ENCODE measurements at regions not wholly inside any gene's neighbourhood (a gene's known extent, or its start where the extent isn't known, plus 50 kb on each side); places are given as distances from the start of the nearest gene placed in this dataset.

DNA sequence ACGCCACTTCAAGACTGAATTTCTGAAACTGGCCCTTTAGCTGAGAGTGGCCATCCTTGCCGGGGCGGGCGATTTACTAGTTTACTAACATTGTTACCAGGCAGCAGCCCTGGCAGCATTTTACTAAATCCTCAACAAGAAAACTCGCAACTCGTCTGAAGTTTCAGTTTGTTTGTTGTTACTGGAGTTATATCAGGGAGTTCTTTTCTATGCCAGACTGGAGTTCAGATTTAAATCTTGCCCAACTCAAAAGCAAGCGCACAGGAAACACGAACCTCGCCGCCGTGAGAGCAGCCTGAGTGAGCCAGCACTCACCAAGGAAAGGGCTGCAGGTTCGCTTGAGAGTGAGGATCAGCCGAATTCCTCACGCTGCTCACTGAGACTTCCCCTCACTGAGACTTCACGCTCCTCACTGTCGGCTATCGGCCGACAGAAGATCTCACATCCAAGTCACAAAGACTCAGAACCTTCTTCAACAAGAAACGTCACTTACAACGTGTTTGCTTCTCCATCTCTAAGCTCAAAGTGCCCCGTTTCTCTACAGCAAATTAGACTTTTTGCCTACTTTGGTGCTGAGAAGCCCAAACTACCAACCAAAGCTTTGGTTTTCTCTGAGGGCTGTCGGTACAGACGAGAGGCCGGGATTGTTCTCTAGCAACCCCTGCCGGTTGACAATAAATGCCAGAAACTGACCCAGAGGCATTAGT is 78.9 kb downstream of the OLIG3 start:
- no peak overlapping the region for H3K27ac ChIP-seq
- H3K27me3 ChIP-seq = peaks cover 87% of the 10 kb centered on the region
- TF ChIP-seq, protein P1, sequence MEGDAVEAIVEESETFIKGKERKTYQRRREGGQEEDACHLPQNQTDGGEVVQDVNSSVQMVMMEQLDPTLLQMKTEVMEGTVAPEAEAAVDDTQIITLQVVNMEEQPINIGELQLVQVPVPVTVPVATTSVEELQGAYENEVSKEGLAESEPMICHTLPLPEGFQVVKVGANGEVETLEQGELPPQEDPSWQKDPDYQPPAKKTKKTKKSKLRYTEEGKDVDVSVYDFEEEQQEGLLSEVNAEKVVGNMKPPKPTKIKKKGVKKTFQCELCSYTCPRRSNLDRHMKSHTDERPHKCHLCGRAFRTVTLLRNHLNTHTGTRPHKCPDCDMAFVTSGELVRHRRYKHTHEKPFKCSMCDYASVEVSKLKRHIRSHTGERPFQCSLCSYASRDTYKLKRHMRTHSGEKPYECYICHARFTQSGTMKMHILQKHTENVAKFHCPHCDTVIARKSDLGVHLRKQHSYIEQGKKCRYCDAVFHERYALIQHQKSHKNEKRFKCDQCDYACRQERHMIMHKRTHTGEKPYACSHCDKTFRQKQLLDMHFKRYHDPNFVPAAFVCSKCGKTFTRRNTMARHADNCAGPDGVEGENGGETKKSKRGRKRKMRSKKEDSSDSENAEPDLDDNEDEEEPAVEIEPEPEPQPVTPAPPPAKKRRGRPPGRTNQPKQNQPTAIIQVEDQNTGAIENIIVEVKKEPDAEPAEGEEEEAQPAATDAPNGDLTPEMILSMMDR (IDR thresholded peaks at IDR 0.05) = no peak
- no peaks in the 10 kb centered on the region for H3K36me3 ChIP-seq
- no peak overlapping the region for H3K4me3 ChIP-seq (ENCODE audit: low read depth in 1 of 2, low read length in 1 of 2)
- H3K4me1 ChIP-seq (ENCODE audit: control insufficient read depth in 1 of 2, insufficient read depth in 1 of 2, low read depth in 1 of 2, low read length in 1 of 2) = peaks cover 3 to 10% of the 10 kb centered on the region in 2 experiments
- no peaks in the 10 kb centered on the region for H3K9me3 ChIP-seq

DNA sequence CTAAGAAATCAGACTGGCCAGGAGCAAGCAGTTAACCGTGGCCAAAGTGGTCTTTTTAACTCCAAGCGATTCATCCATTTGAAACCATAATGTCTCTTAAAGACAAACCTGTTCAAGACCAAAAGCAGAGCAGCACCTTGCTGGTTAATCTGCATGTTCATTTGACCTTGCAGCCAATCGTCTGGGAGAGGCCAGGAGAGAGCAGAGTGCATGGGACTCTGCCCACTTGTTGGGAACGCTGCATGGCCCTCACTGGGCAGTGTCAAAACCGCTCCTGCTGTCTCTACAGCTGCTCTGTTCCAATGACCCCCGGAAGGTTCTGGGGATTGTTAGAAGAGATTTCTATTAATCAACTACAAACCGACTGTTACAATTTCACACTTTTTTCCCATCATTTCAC is 79.6 kb downstream of the OLIG3 start:
- Histone ChIP-seq H3K4me1 (ENCODE audit: control insufficient read depth in 1 of 2, insufficient read depth in 1 of 2, low read depth in 1 of 2, low read length in 1 of 2) (peaks cover 3 to 10% of the 10 kb centered on the region in 2 experiments), H3K9me3 (no peaks in the 10 kb centered on the region), H3K4me3 (ENCODE audit: low read depth in 1 of 2, low read length in 1 of 2) (no peak overlapping the region), H3K27me3 (peaks cover 94% of the 10 kb centered on the region), H3K36me3 (no peaks in the 10 kb centered on the region), H3K27ac (no peak overlapping the region)
- TF ChIP-seq, protein P1 (IDR thresholded peaks at IDR 0.05) = no peak

DNA sequence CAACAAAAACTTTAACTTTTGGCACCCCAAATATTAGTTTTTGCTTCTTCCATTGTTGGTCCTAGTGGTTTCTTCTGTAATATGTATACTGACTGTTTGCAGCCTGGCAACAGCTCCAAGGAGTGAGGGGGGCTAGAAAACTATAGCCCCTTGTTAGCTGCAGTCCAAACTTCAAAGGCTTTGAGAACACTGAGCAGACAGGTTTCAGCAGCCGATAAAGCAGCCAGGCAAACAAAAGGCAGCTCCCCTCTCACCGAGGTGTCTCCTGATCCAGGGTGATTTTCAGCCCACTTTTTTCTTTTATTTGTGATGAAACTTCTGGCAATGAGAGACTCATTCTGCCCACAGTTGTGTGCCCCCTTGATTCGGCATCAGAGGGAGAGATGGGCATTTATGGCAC is 80.7 kb downstream of the OLIG3 start:
- TF ChIP-seq, protein P1 (IDR thresholded peaks at IDR 0.05) = no peak
- Histone ChIP-seq H3K27me3 (peaks cover 90% of the 10 kb centered on the region), H3K27ac (no peak overlapping the region), H3K4me3 (ENCODE audit: low read depth in 1 of 2, low read length in 1 of 2) (no peak overlapping the region), H3K4me1 (ENCODE audit: control insufficient read depth in 1 of 2, insufficient read depth in 1 of 2, low read depth in 1 of 2, low read length in 1 of 2) (peaks cover 3 to 6% of the 10 kb centered on the region in 2 experiments), H3K36me3 (no peaks in the 10 kb centered on the region), H3K9me3 (no peaks in the 10 kb centered on the region)

DNA sequence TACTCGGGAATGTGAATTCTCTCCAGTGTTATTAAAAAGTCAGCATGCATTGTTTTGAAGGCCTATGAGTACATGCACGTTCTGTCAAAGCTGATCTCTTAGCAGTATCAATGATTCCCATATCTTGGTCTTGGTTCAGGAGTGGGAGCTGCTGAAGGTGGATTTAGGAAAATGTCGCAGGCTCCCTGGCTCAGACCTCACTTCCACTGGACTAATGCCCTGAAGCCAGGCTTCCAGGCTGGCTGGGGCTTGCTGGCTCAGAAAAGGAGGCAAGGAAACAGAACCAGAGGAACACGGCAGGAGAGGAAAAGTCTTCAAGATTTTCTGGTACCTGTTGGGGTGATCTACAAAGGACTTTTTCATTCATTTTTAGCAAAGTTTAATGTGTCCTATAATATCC is 81.6 kb downstream of the OLIG3 start:
- peaks cover 81% of the 10 kb centered on the region for H3K27me3 ChIP-seq

DNA sequence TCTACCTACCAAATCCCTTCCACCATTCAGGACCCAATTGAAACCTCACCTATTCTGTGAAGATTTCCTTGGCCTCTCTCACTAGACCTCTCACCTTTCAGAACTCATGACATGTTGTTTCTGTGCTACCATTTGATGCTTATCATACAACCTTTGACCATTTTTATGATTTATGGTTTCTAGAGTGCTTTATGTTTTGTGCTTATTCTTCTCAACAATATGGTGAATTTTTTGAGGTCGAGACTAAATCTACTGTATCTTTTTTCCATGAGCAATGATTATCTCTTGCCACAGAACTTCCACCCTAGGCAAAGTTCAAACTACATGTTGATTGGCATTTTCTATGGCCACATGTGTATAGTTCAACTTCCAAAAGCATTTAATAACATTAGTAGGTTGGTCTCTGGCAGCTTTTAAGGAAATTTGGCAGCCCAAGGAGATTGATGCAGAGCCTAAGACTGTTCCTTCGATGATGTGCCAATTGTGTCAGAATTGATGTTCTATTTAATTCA is 84.9 kb downstream of the OLIG3 start:
- TF ChIP-seq, protein P1 (IDR thresholded peaks at IDR 0.05) = no peak
- no peak overlapping the region for H3K27ac ChIP-seq
- no peaks in the 10 kb centered on the region for H3K36me3 ChIP-seq
- no peak overlapping the region for H3K4me3 ChIP-seq (ENCODE audit: low read depth in 1 of 2, low read length in 1 of 2)
- H3K27me3 ChIP-seq = peaks cover 51% of the 10 kb centered on the region
- no peaks in the 10 kb centered on the region for H3K9me3 ChIP-seq
- no peaks in the 10 kb centered on the region for H3K4me1 ChIP-seq (ENCODE audit: control insufficient read depth in 1 of 2, insufficient read depth in 1 of 2, low read depth in 1 of 2, low read length in 1 of 2)

More for the DNA sequence above, 81.6 kb downstream of the OLIG3 start:
- Histone ChIP-seq H3K36me3 (no peaks in the 10 kb centered on the region), H3K4me3 (ENCODE audit: low read depth in 1 of 2, low read length in 1 of 2) (no peak overlapping the region), H3K9me3 (no peaks in the 10 kb centered on the region), H3K4me1 (ENCODE audit: control insufficient read depth in 1 of 2, insufficient read depth in 1 of 2, low read depth in 1 of 2, low read length in 1 of 2) (no peaks in the 10 kb centered on the region), H3K27ac (no peak overlapping the region)
- TF ChIP-seq, protein P1 (IDR thresholded peaks at IDR 0.05) = no peak

Measured in neutrophil (primary cell).